ENCODE measurements at regions not wholly inside any gene's neighbourhood (a gene's known extent, or its start where the extent isn't known, plus 50 kb on each side); places are given as distances from the start of the nearest gene placed in this dataset.

- Histone ChIP-seq H3K36me3 (ENCODE audit: control insufficient read depth in 2 of 2, extremely low read depth in 1 of 2, insufficient read depth in 1 of 2, low read length in 1 of 2) (no peaks in the 10 kb centered on the region), H3K27ac (ENCODE audit: low read length) (no peak overlapping the region), H3K4me1 (ENCODE audit: control insufficient read depth in 1 of 2, extremely low read depth in 1 of 2, insufficient read depth in 2 of 2, low read length in 2 of 2) (no peaks in the 10 kb centered on the region), H3K27me3 (replicated peaks in 1 of 2; ENCODE audit: control insufficient read depth in 2 of 2, extremely low read depth in 1 of 2, insufficient read depth in 2 of 2, low read length in 1 of 2) (peaks cover 0 to 8% of the 10 kb centered on the region in 2 experiments), H3K4me3 (ENCODE audit: control insufficient read depth in 1 of 2, extremely low read depth in 1 of 2, low read length in 1 of 2) (no peak overlapping the region), H3K9me3 (no peaks in the 10 kb centered on the region)
- H3K36me3 Mint-ChIP-seq = no peaks in the 10 kb centered on the region
- 92% methylated on average over 6 of the region's 10 CpGs for whole genome bisulfite sequencing (ENCODE audit: insufficient coverage)
- ChIA-PET POLR2A (no interaction called here), CTCF (no interaction called here)
- no peak overlapping the region for H3K27ac Mint-ChIP-seq
- H3K9me3 Mint-ChIP-seq = no peaks in the 10 kb centered on the region
- H3K4me3 Mint-ChIP-seq = no peak overlapping the region
- ATAC-seq (replicated peaks in 1 of 4) (no peak), DNase-seq (no peak)
- H3K27me3 Mint-ChIP-seq = no peaks in the 10 kb centered on the region
- H3K4me1 Mint-ChIP-seq = no peaks in the 10 kb centered on the region
Measured at GRCh38 chr6:6968731-6969552, 138.8 kb upstream of the RREB1 start.

DNA sequence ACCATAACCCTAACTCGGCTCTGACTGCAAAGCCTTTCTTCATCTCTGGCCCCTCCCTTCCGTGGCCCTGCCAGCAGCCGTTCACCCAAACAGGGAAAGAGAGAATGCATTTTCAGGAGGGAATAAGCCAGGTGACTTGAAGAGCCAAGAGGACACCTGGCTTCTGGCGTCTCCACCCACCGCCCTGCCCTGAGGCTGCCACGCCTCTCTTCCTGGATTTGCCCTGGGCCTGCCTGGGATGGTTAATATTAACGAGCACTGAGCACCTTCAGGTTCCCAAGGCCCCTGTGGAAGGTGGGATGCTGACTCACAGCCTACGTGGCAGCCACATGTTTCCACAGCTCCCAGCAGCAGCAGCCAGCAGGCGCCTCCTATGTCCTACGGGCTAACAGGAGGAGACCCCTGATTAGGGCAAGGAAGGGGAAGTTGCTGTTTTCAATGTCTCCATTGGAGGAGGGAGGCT lies 138.0 kb upstream of the RREB1 start:
- no peak overlapping the region for H3K4me3 Mint-ChIP-seq
- 72% methylated on average over 7 of the region's 10 CpGs for WGBS (ENCODE audit: insufficient coverage)
- CTCF ChIA-PET = no interaction called here
- no peaks in the 10 kb centered on the region for H3K36me3 Mint-ChIP-seq
- Histone ChIP-seq H3K27ac (ENCODE audit: low read length) (no peak overlapping the region), H3K4me3 (ENCODE audit: control insufficient read depth in 1 of 2, extremely low read depth in 1 of 2, low read length in 1 of 2) (no peak overlapping the region), H3K9me3 (no peaks in the 10 kb centered on the region), H3K27me3 (replicated peaks in 1 of 2; ENCODE audit: control insufficient read depth in 2 of 2, extremely low read depth in 1 of 2, insufficient read depth in 2 of 2, low read length in 1 of 2) (peaks cover 0 to 8% of the 10 kb centered on the region in 2 experiments), H3K36me3 (ENCODE audit: control insufficient read depth in 2 of 2, extremely low read depth in 1 of 2, insufficient read depth in 1 of 2, low read length in 1 of 2) (no peaks in the 10 kb centered on the region), H3K4me1 (ENCODE audit: control insufficient read depth in 1 of 2, extremely low read depth in 1 of 2, insufficient read depth in 2 of 2, low read length in 2 of 2) (no peaks in the 10 kb centered on the region)
- no peaks in the 10 kb centered on the region for H3K27me3 Mint-ChIP-seq
- H3K9me3 Mint-ChIP-seq = no peaks in the 10 kb centered on the region
- POLR2A ChIA-PET = no interaction called here
- DNase-seq (no peak), ATAC-seq (replicated peaks in 1 of 4) (no peak)
- H3K4me1 Mint-ChIP-seq = no peaks in the 10 kb centered on the region
- no peak overlapping the region for H3K27ac Mint-ChIP-seq

DNA sequence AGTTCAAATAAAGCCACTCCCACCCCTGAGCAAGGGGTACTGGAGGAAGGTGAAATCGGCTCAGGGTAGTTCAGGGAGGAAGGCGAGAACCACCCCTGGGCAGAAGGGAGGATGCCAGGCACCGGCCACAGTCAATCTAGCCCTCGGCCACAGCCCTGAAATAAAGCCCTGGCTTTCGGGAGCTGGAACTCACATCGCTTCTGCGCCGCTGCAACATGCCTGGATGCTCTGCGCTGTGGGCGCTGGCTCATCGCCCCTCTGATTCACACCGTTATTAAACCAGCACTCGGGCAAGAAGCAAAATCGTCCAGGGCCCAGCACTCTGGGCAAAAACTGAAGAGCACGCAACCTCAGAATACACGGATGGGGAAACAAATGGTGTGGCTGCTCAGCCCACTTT lies 136.9 kb upstream of the RREB1 start:
- Mint-ChIP-seq H3K4me3 (no peak overlapping the region), H3K4me1 (no peaks in the 10 kb centered on the region), H3K27me3 (no peaks in the 10 kb centered on the region), H3K9me3 (no peaks in the 10 kb centered on the region), H3K27ac (no peak overlapping the region), H3K36me3 (no peaks in the 10 kb centered on the region)
- H3K27ac ChIP-seq (ENCODE audit: low read length) = no peak overlapping the region
- no peaks in the 10 kb centered on the region for H3K4me1 ChIP-seq (ENCODE audit: control insufficient read depth in 1 of 2, extremely low read depth in 1 of 2, insufficient read depth in 2 of 2, low read length in 2 of 2)
- WGBS (ENCODE audit: insufficient coverage) = 91% methylated on average over 15 of the region's 16 CpGs
- no peak overlapping the region for H3K4me3 ChIP-seq (ENCODE audit: control insufficient read depth in 1 of 2, extremely low read depth in 1 of 2, low read length in 1 of 2)
- H3K9me3 ChIP-seq = no peaks in the 10 kb centered on the region
- DNase-seq (no peak), ATAC-seq (replicated peaks in 1 of 4) (no peak)
- ChIA-PET CTCF (no interaction called here), POLR2A (no interaction called here)
- H3K27me3 ChIP-seq (replicated peaks in 1 of 2; ENCODE audit: control insufficient read depth in 2 of 2, extremely low read depth in 1 of 2, insufficient read depth in 2 of 2, low read length in 1 of 2) = peaks cover 0 to 8% of the 10 kb centered on the region in 2 experiments
- no peaks in the 10 kb centered on the region for H3K36me3 ChIP-seq (ENCODE audit: control insufficient read depth in 2 of 2, extremely low read depth in 1 of 2, insufficient read depth in 1 of 2, low read length in 1 of 2)

DNA sequence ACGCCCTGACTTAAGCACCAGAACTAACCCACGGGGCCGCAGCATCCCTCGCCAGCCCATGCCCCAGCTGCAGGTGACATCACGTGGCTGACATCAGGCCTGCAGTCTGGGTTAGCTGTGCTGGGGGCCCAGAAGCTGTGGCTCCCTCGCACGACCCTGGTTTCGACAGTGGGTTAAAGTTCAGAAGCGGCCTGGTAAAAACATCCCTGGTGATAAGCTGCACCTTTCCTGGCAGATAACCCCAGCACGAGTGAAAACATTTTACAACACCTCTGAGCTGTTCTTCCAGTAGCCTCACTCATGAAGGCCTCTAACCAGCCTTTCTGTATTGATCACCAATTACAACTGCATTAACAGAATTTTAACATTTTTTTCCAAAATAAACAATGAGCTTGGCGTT lies 136.4 kb upstream of the RREB1 start:
- Mint-ChIP-seq H3K27me3 (no peaks in the 10 kb centered on the region), H3K36me3 (no peaks in the 10 kb centered on the region), H3K27ac (no peak overlapping the region), H3K4me3 (no peak overlapping the region), H3K4me1 (no peaks in the 10 kb centered on the region), H3K9me3 (no peaks in the 10 kb centered on the region)
- Histone ChIP-seq H3K27ac (ENCODE audit: low read length) (no peak overlapping the region), H3K9me3 (no peaks in the 10 kb centered on the region), H3K27me3 (replicated peaks in 1 of 2; ENCODE audit: control insufficient read depth in 2 of 2, extremely low read depth in 1 of 2, insufficient read depth in 2 of 2, low read length in 1 of 2) (peaks cover 0 to 8% of the 10 kb centered on the region in 2 experiments), H3K4me3 (ENCODE audit: control insufficient read depth in 1 of 2, extremely low read depth in 1 of 2, low read length in 1 of 2) (no peak overlapping the region), H3K36me3 (ENCODE audit: control insufficient read depth in 2 of 2, extremely low read depth in 1 of 2, insufficient read depth in 1 of 2, low read length in 1 of 2) (no peaks in the 10 kb centered on the region), H3K4me1 (ENCODE audit: control insufficient read depth in 1 of 2, extremely low read depth in 1 of 2, insufficient read depth in 2 of 2, low read length in 2 of 2) (no peaks in the 10 kb centered on the region)
- CTCF ChIA-PET = interaction anchor here (0.6 to 0.9 kb wide), 3 partner anchors 8 to 21 kb away, joined by 3 to 6 read pairs (median 4); no protein-coding TSS in a partner anchor
- 78% methylated on average over 11 of the region's 11 CpGs for WGBS (ENCODE audit: insufficient coverage)
- POLR2A ChIA-PET = no interaction called here
- no peak for DNase-seq
- ATAC-seq (replicated peaks in 1 of 4) = no peak

- Mint-ChIP-seq H3K4me1 (no peaks in the 10 kb centered on the region), H3K27me3 (no peaks in the 10 kb centered on the region), H3K4me3 (no peak overlapping the region), H3K9me3 (no peaks in the 10 kb centered on the region), H3K36me3 (no peaks in the 10 kb centered on the region), H3K27ac (no peak overlapping the region)
- 59% methylated on average over 2 of the region's 2 CpGs for WGBS (ENCODE audit: insufficient coverage)
- H3K27ac ChIP-seq (ENCODE audit: low read length) = no peak overlapping the region
- no peak for ATAC-seq (replicated peaks in 1 of 4)
- no peaks in the 10 kb centered on the region for H3K4me1 ChIP-seq (ENCODE audit: control insufficient read depth in 1 of 2, extremely low read depth in 1 of 2, insufficient read depth in 2 of 2, low read length in 2 of 2)
- H3K36me3 ChIP-seq (ENCODE audit: control insufficient read depth in 2 of 2, extremely low read depth in 1 of 2, insufficient read depth in 1 of 2, low read length in 1 of 2) = no peaks in the 10 kb centered on the region
- CTCF ChIA-PET = no interaction called here
- no peaks in the 10 kb centered on the region for H3K9me3 ChIP-seq
- DNase-seq = no peak
- peaks cover 0 to 8% of the 10 kb centered on the region in 2 experiments for H3K27me3 ChIP-seq (replicated peaks in 1 of 2; ENCODE audit: control insufficient read depth in 2 of 2, extremely low read depth in 1 of 2, insufficient read depth in 2 of 2, low read length in 1 of 2)
- POLR2A ChIA-PET = no interaction called here
- H3K4me3 ChIP-seq (ENCODE audit: control insufficient read depth in 1 of 2, extremely low read depth in 1 of 2, low read length in 1 of 2) = no peak overlapping the region
Measured at GRCh38 chr6:6972456-6972855, 135.3 kb upstream of the RREB1 start.

DNA sequence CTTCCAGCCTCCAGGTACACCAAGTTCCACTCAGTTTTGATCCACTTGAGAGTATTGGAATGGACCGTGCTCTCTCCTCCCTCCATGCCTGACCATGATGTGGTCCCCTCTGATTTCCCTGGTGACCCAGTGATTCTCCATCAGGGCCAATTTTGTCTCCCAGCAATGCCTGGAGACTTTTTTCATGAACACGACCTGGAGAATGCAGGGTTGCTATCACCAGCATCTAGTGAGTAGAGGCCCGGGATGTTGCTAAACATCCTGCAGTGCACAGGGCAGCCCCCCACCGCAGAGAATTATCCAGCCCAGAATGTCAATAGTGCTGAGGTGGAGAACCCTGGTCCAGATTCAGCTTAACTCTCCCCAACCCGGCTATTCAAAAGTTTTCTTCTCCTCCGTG lies 134.0 kb upstream of the RREB1 start:
- H3K27me3 Mint-ChIP-seq = no peaks in the 10 kb centered on the region
- H3K4me1 Mint-ChIP-seq = no peaks in the 10 kb centered on the region
- no peak overlapping the region for H3K27ac Mint-ChIP-seq
- no peak overlapping the region for H3K4me3 Mint-ChIP-seq
- Histone ChIP-seq H3K27ac (ENCODE audit: low read length) (no peak overlapping the region), H3K4me3 (ENCODE audit: control insufficient read depth in 1 of 2, extremely low read depth in 1 of 2, low read length in 1 of 2) (no peak overlapping the region), H3K9me3 (no peaks in the 10 kb centered on the region), H3K4me1 (ENCODE audit: control insufficient read depth in 1 of 2, extremely low read depth in 1 of 2, insufficient read depth in 2 of 2, low read length in 2 of 2) (no peaks in the 10 kb centered on the region), H3K36me3 (ENCODE audit: control insufficient read depth in 2 of 2, extremely low read depth in 1 of 2, insufficient read depth in 1 of 2, low read length in 1 of 2) (no peaks in the 10 kb centered on the region), H3K27me3 (replicated peaks in 1 of 2; ENCODE audit: control insufficient read depth in 2 of 2, extremely low read depth in 1 of 2, insufficient read depth in 2 of 2, low read length in 1 of 2) (peaks cover 0 to 8% of the 10 kb centered on the region in 2 experiments)
- no peak for ATAC-seq (replicated peaks in 1 of 4)
- ChIA-PET POLR2A (no interaction called here), CTCF (interaction anchor here in 1 of 2 donors (0.6 kb wide), 1 partner anchor 143 kb away, joined by 8 read pairs; no protein-coding TSS in a partner anchor)
- no peak for DNase-seq
- WGBS (ENCODE audit: insufficient coverage) = 87% methylated on average over 6 of the region's 6 CpGs
- H3K36me3 Mint-ChIP-seq = no peaks in the 10 kb centered on the region
- no peaks in the 10 kb centered on the region for H3K9me3 Mint-ChIP-seq
